NAMALWA (cell line): ENCODE measurements at regions not wholly inside any gene's neighbourhood (a gene's known extent, or its start where the extent isn't known, plus 50 kb on each side); places are given as distances from the start of the nearest gene placed in this dataset.
"Not testable (repeated sequence)": the region's sequence is repeated elsewhere in the genome, so short reads cannot be mapped to it uniquely, and the experiment has no call there.

Source experiments
- DNase-seq: peaks from one replicate; pipeline ENCODE4 v3.0.0-alpha.2; 2015; ENCODE audit warnings: low spot score

DNA sequence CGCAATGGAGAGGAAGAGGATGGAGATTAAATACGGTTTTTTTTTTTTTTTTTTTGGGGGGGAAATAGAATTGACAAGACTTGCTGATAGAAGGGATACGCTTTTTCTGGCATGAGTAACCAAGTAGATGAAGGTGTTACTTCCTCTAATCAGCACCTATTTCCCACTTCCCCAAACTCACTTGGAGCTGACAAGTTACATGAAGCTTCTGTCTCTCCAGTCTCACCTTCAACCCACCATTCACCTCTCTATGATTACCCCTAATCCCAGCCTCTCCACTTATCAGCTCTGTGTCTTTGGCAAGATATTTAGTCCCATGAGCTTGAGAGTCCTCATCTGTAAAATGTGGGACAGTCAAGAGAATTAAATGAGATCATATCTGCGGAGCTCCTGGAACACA is 185.9 kb upstream of the HS3ST3A1 start:
- DNase-seq, result no peak

GRCh38 chr17:13788385-13788784 is 186.7 kb upstream of the HS3ST3A1 start:
- DNase-seq, result no peak

DNA sequence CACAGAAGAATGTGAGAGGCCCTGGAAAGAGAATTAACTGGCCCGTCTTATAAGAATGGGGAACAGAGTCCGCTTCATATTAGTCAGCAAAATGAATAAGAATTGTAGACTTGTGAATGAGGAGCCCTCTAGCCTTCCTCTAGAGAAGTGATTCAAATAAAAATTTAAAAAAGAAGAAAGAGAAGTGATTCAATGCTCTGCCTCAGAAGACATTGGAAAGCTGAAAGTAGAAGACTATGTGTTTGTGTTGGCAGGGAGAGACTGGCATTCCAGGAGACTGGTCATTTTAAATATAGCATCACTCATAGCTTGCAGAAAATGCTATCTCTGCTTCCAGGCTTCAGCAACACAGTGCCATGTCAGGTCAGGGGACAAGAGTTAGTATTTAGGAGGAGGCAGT is 190.6 kb upstream of the HS3ST3A1 start:
- DNase-seq, result no peak

DNA sequence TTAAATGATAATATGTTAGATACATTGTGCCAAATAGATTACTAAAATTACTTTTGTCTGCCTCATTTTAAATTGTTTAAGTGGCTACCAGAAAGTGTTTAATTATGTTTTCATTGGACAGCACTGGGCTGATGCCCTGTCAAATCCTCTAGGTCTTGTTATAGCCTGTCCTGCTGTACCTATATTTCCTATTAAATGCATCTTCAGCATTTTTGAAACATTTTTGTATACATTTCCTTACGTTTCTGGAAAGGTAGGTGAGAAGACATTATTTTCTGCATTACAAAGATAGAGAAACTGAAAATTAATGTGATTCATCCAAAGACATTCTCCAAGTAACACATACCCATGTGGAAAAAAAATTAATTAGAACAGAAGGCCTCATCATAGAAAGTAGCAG is 192.2 kb upstream of the HS3ST3A1 start:
- DNase-seq, result no peak

- no peak for DNase-seq
These were observed 196.1 kb upstream of the HS3ST3A1 start for GRCh38 chr17:13797863-13798262.

DNA sequence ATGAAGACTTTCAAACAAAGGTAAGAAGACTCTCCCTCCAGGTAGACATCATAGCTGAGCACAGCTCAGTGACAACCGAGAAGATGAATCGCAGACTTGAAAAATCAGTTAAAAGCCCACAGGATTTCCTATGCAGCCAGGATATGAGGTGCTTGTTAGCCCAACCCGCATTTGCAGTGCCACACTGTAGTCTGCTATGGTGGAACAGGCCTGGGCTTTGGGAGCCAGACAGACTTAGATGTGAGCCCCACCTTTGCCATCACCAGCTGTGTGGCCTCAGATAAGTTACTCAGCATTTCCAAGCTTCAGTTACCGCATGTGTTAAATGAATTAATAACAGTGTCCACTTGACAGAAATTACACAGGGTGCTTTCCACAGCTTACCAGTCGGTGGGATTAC is 204.4 kb upstream of the HS3ST3A1 start:
- no peak for DNase-seq

- no peak for DNase-seq
These were observed 205.4 kb upstream of the HS3ST3A1 start for GRCh38 chr17:13807103-13807502.

DNA sequence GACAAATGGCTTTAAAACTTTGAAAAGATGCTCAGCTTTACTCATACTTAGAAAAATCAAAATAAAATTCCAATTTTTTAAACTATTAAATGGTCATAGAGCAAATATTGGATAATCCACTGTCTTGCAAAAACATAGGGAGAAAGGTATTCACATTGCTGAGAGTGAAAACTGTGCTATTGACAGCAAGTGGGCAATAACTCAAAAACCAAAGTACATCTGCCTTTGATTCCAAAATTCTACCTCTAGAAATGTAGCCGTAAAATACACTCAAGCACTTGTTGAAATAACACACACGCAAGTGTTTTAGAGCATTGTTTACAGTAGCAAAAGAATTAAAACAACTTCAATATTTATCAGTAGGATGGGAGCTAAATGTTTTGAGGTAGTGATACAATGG is 210.6 kb upstream of the HS3ST3A1 start:
- DNase-seq, result no peak

GRCh38 chr17:13813347-13814240 is 211.9 kb upstream of the HS3ST3A1 start:
- DNase-seq, result no peak

- no peak for DNase-seq
These were observed 221.0 kb upstream of the HS3ST3A1 start for GRCh38 chr17:13822700-13823099.

DNA sequence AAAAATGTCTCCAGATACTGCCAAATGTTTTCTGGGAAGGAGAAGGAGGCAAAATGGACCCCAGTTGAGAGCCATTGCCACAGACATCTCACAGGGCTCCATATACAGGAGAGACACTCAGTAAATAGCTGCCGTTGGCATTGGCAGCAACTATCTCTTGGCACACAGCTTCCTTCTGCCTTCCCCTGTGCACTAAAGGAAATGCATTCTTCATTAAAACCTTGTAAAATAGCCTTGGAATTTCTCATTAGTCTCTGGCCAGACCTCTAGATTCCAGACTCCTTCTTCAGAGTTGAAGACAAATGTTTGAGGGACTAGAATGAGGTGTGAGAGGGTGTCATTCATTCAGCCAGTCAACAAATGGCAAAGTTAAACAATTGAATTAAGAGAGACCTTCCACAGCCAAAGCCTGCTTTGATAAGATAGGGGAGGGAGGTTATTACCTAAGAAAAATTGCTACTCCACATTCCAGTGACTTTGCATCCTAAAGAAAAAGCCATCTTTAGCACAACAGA is 223.9 kb upstream of the HS3ST3A1 start:
- no peak for DNase-seq

- no peak for DNase-seq
These were observed 225.4 kb upstream of the HS3ST3A1 start for GRCh38 chr17:13827118-13827517.

DNA sequence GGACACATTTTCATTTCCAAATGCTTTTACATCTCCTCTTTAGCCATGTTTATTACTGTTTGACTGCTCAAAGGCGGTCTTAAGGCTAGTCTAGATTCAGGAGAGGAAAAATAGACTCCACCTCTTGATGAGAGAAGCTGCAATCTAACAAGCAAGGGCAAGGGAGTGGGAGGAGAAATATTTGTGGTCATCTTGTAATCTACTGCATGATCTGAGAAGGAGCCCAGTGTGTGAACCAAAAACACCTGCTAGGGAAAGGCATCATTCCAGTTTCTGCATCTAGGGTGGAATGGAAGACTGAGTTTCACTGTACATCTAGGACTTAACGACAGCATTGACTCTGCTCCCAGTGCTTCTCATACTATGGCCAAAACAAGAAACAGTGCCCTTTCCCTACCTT is 232.2 kb upstream of the HS3ST3A1 start:
- no peak for DNase-seq

GRCh38 chr17:13835151-13835550 is 233.4 kb upstream of the HS3ST3A1 start:
- DNase-seq, result no peak

DNA sequence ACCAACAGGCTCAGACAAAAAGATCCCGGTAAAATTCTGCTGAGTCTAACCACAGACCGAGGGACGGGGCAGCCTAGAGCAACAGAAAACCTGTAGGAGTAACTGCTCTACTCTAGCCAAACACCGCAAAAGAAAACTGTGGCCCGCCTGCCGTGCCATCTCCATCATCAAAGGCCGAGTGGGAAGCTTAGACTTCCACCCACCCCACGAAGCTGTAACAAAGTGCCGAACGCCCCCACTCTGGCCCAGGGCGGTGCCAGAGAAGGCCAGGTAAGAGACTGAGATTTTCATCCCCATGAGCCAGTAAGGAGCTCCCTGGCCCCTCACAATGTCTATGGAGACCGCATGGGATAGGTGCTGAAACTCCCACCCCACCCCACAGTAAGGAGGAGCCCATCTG is 231.9 kb upstream of the COX10 start:
- DNase-seq, result no peak

GRCh38 chr17:13840254-13840653 is 229.1 kb upstream of the COX10 start:
- no peak for DNase-seq

GRCh38 chr17:13843862-13844635 is 225.3 kb upstream of the COX10 start:
- DNase-seq, result no peak

GRCh38 chr17:13851889-13852288 is 217.4 kb upstream of the COX10 start:
- no peak for DNase-seq

DNA sequence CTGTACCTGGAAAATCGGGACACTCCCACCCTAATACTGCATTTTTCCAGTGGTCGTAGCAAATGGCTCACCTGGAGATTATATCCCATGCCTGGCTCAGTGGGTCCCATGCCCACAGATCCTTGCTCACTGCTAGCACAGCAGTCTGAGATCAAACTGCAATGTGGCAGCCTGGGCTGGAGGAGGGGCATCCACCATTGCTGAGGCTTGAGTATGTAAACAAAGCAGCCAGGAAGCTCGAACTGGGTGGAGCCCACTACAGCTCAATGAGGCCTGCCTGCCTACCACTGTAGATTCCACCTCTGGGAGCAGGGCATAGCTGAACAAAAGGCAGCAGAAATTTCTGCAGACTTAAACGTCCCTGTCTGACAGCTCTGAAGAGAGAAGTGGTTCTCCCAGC is 213.6 kb upstream of the COX10 start:
- DNase-seq, result not testable (repeated sequence)

- peak; percentile 28 for DNase-seq
These were observed 207.0 kb upstream of the COX10 start for GRCh38 chr17:13862346-13862745.

DNA sequence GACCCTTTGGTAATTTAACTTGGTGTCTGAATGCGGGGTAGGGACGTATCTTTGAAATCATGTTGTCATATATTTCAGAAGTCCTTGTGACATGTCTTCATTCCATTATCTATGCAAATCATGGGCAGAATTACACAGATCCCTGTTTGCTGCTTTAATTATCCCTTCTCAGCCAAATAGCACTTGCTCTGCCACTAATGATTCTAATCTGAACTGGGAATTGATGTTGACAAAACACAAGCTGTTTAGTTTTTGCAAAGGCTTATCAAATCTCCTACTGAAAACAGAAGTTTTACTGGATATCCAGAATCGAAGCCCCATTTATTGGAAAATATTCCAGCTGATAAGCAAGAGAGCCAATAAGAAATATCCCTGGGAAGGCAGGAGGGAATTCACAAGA is 205.9 kb upstream of the COX10 start:
- no peak for DNase-seq

DNA sequence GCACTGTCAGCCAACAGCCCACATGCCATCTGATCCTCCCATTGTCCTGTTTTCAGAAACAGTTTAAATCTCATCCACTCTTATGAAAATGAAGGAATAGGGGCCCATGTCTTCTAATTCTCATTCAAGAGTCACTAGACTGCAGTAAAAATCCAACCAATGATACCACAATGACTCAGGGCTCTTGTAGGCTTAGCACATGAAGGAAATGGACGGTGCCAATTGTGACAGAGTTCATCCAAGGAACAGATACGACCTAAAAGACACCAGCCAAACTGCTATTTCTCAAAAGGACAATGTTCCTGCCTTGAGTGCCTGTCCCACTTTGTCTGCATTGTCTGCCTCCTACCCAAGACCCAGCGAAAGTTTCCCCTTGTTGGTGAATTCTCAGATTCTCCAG is 204.8 kb upstream of the COX10 start:
- DNase-seq, result no peak

GRCh38 chr17:13865650-13866049 is 203.7 kb upstream of the COX10 start:
- peak; percentile 19 for DNase-seq
